H1 (cell line): ENCODE measurements at regions not wholly inside any gene's neighbourhood (a gene's known extent, or its start where the extent isn't known, plus 50 kb on each side); places are given as distances from the start of the nearest gene placed in this dataset.

Source experiments
- CTCF ChIA-PET: fragments of 300-600 bp; sonication (Branson Sonifier 250); formaldehyde crosslinking; loops from one replicate; lab custom pipeline; 2021; ENCODE audit not compliant: partially characterized antibody; lab: Charles Lee
- POLR2A ChIA-PET: fragments of 300-600 bp; sonication (Branson Sonifier 250); formaldehyde crosslinking; loops from one replicate; lab custom pipeline; 2021; ENCODE audit warnings: inconsistent platforms; ENCODE audit not compliant: partially characterized antibody; lab: Charles Lee
- DNase-seq, 2 experiments: peaks; one replicate each; pipeline versions ENCODE4 v3.0.0 to v3.0.0-alpha.2; 2010 to 2022; ENCODE audit warnings: low spot score in 2 of 2, low read depth in 1 of 2, mixed read lengths in 1 of 2
- FAIRE-seq: peaks from 2 replicates; lab custom pipeline; 2011; peaks lifted over from hg19 to GRCh38; lab: Jason Lieb, UNC
- H2AFZ ChIP-seq: 2 replicates; pipeline ENCODE4 v1.8.1; 2012; ENCODE audit warnings: low read length, inconsistent platforms
- H2AK5ac ChIP-seq: 2 replicates; pipeline ENCODE4 v1.6.1; 2013; ENCODE audit warnings: low read depth, low read length
- H2BK120ac ChIP-seq: replicated peaks from 2 replicates; pipeline ENCODE3; 2013; ENCODE audit warnings: low read depth, low read length, inconsistent platforms
- H2BK12ac ChIP-seq: 2 replicates; pipeline ENCODE4 v1.6.1; 2013; ENCODE audit warnings: low read depth, low read length
- H2BK15ac ChIP-seq: 2 replicates; pipeline ENCODE4 v1.6.1; 2013; ENCODE audit warnings: low read length
- H2BK20ac ChIP-seq: 2 replicates; pipeline ENCODE4 v1.6.1; 2013; ENCODE audit warnings: low read length
- H2BK5ac ChIP-seq: 2 replicates; pipeline ENCODE4 v1.6.1; 2013; ENCODE audit warnings: low read depth, low read length
- H3K14ac ChIP-seq: 2 replicates; pipeline ENCODE4 v1.6.1; 2013; ENCODE audit warnings: inconsistent platforms; ENCODE audit not compliant: insufficient read length
- H3K18ac ChIP-seq: 2 replicates; pipeline ENCODE4 v1.6.1; 2013; ENCODE audit warnings: low read length; ENCODE audit errors: extremely low read depth
- H3K23ac ChIP-seq: 2 replicates; pipeline ENCODE4 v1.6.1; 2013; ENCODE audit warnings: inconsistent platforms; ENCODE audit not compliant: insufficient read length
- H3K23me2 ChIP-seq: 2 replicates; pipeline ENCODE4 v1.6.1; 2013; ENCODE audit warnings: low read depth, low read length
- H3K27ac ChIP-seq: 2 replicates; pipeline ENCODE4 v1.6.1; 2011; ENCODE audit warnings: low read depth, low read length, inconsistent platforms
- H3K27me3 ChIP-seq, 4 experiments: replicated peaks in 1 of 4; 1 replicate in 1 of 4; 2 replicates in 3 of 4; pipeline versions ENCODE4 v1.6.1 to v1.8.1; 2011 to 2013; ENCODE audit warnings: low read length in 3 of 4, mild to moderate bottlenecking in 3 of 4, inconsistent platforms in 2 of 4, mixed read lengths in 2 of 4, moderate library complexity in 1 of 4; ENCODE audit not compliant: control insufficient read depth in 3 of 4, insufficient read depth in 3 of 4; ENCODE audit errors: extremely low read depth in 1 of 4
- H3K36me3 ChIP-seq, 4 experiments: 2 replicates each; pipeline versions ENCODE4 v1.6.1 to v1.8.1; 2011 to 2013; ENCODE audit warnings: mild to moderate bottlenecking in 4 of 4, low read length in 3 of 4, moderate library complexity in 2 of 4, control low read depth in 1 of 4, inconsistent platforms in 1 of 4; ENCODE audit not compliant: insufficient read depth in 4 of 4, control insufficient read depth in 2 of 4
- H3K4ac ChIP-seq: replicated peaks from 2 replicates; pipeline ENCODE3; 2013; ENCODE audit warnings: low read length, low read depth, mixed read lengths, inconsistent platforms; ENCODE audit not compliant: insufficient read length
- H3K4me1 ChIP-seq, 4 experiments: replicated peaks in 1 of 4; 1 replicate in 1 of 4; 2 replicates in 3 of 4; pipeline versions ENCODE4 v1.6.1 to v1.8.1; 2011 to 2013; ENCODE audit warnings: low read length in 3 of 4, inconsistent platforms in 2 of 4, mixed read lengths in 1 of 4; ENCODE audit not compliant: insufficient read depth in 4 of 4, control insufficient read depth in 3 of 4
- H3K4me2 ChIP-seq, 2 experiments: 2 replicates each; pipeline versions ENCODE4 v1.6.1 to v1.8.1; 2011 to 2013; ENCODE audit warnings: low read depth in 2 of 2, low read length in 2 of 2, control low read depth in 1 of 2, inconsistent platforms in 1 of 2, mild to moderate bottlenecking in 1 of 2; ENCODE audit not compliant: insufficient read depth in 1 of 2
- H3K4me3 ChIP-seq, 4 experiments: fragments of 200-600, 300-600 bp in 1 of 4; sonication (generic), shearing (Covaris generic), sonication (Bioruptor Twin) in 1 of 4; 2 replicates each; pipeline versions ENCODE4 v1.5.1 to v1.8.1; 2011 to 2016; ENCODE audit warnings: low read length in 4 of 4, low read depth in 3 of 4, control low read depth in 2 of 4, inconsistent platforms in 2 of 4, mild to moderate bottlenecking in 2 of 4, mixed read lengths in 1 of 4, moderate library complexity in 1 of 4; ENCODE audit not compliant: insufficient read depth in 2 of 4; ENCODE audit errors: extremely low read depth in 1 of 4
- H3K56ac ChIP-seq: replicated peaks from 2 replicates; pipeline ENCODE3; 2013; ENCODE audit warnings: low read depth, mild to moderate bottlenecking, mixed read lengths, low read length, inconsistent platforms; ENCODE audit not compliant: insufficient read length
- H3K79me1 ChIP-seq: 2 replicates; pipeline ENCODE4 v1.6.1; 2013; ENCODE audit warnings: low read depth, low read length, control low read depth
- H3K79me2 ChIP-seq, 2 experiments: 2 replicates each; pipeline versions ENCODE4 v1.6.1 to v1.8.1; 2012 to 2013; ENCODE audit warnings: low read length in 2 of 2, mild to moderate bottlenecking in 2 of 2, inconsistent platforms in 1 of 2; ENCODE audit not compliant: insufficient read depth in 2 of 2, control insufficient read depth in 1 of 2
- H3K9ac ChIP-seq, 4 experiments: replicated peaks in 1 of 4; 1 replicate in 1 of 4; 2 replicates in 3 of 4; pipeline versions ENCODE4 v1.6.1 to v1.8.1; 2011 to 2013; ENCODE audit warnings: low read depth in 3 of 4, low read length in 3 of 4, control low read depth in 2 of 4, mild to moderate bottlenecking in 2 of 4, moderate library complexity in 2 of 4, inconsistent platforms in 1 of 4; ENCODE audit errors: extremely low read depth in 1 of 4
- H3K9me3 ChIP-seq, 2 experiments: 2 replicates each; pipeline versions ENCODE4 v1.6.1 to v1.8.1; 2012 to 2013; ENCODE audit warnings: mild to moderate bottlenecking in 2 of 2, moderate library complexity in 2 of 2, control low read depth in 1 of 2, inconsistent platforms in 1 of 2, low read depth in 1 of 2, low read length in 1 of 2, mixed read lengths in 1 of 2; ENCODE audit not compliant: insufficient read depth in 2 of 2
- H4K20me1 ChIP-seq, 2 experiments: replicated peaks in 1 of 2; 2 replicates each; pipeline versions ENCODE3 to v1.8.1; 2011 to 2013; ENCODE audit warnings: inconsistent platforms in 2 of 2, low read length in 2 of 2, mild to moderate bottlenecking in 1 of 2; ENCODE audit not compliant: insufficient read depth in 2 of 2, control insufficient read depth in 1 of 2
- H4K5ac ChIP-seq: 2 replicates; pipeline ENCODE4 v1.6.1; 2013; ENCODE audit warnings: low read length, low read depth, mixed read lengths, inconsistent platforms; ENCODE audit not compliant: insufficient read length
- H4K8ac ChIP-seq: 2 replicates; pipeline ENCODE4 v1.8.0; 2013; ENCODE audit warnings: mild to moderate bottlenecking, moderate library complexity, low read length, inconsistent platforms; ENCODE audit not compliant: insufficient read depth; ENCODE audit errors: extremely low read depth
- H4K91ac ChIP-seq: replicated peaks from 2 replicates; pipeline ENCODE3; 2013; ENCODE audit warnings: low read length, mixed read lengths, inconsistent platforms; ENCODE audit not compliant: insufficient read length
- SRF ChIP-seq: IDR thresholded peaks from 2 replicates; pipeline ENCODE4 v1.6.1; 2011; ENCODE audit warnings: mild to moderate bottlenecking, low read depth, low read length, moderate library complexity
- WGBS, 2 experiments: shearing (Covaris generic) in 1 of 2; methylation state at CpG; one replicate each; pipeline versions ENCODE4 v1.1.6 to v1.1.7; 2013 to 2015; ENCODE audit warnings: low lambda C conversion rate in 2 of 2, mixed read lengths in 2 of 2, inconsistent platforms in 1 of 2, low coverage in 1 of 2, missing lambda C conversion rate in 1 of 2; ENCODE audit not compliant: insufficient replicate concordance in 2 of 2, insufficient coverage in 1 of 2, insufficient read length in 1 of 2; ENCODE audit errors: extremely low coverage in 1 of 2, missing lambda C conversion rate in 1 of 2; 5-methylcytosine and 5-hydroxymethylcytosine counted together

DNA sequence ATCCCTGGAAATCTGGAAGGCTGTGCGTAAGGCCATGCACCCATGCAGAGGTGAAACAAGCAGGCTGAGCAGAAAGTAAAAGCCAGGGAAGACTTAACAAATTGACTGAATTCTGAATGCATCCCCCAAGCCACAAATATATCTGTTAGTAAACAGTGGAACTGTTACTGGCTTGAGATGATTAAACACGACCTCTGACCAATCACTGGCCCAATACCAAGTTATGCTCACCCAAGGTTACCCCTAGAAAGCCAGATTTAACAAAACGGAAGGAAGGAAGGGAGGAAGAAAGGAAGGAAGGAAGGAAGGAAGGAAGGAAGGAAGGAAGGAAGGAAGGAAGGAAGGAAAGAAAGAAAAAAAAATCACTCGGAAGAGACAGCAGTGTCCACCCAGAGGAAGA, 215.8 kb upstream of the CCNG1 start:
- Histone ChIP-seq H4K20me1 (no peaks in the 10 kb centered on the region), H3K4me3 (no peak overlapping the region), H2BK15ac (no peak overlapping the region), H2AK5ac (no peak overlapping the region), H3K27me3 (no peaks in the 10 kb centered on the region), H3K4ac (no peak overlapping the region), H3K4me1 (no peaks in the 10 kb centered on the region), H2BK12ac (no peak overlapping the region), H4K8ac (no peak overlapping the region), H3K23ac (no peak overlapping the region), H2AFZ (no peak overlapping the region), H3K14ac (no peak overlapping the region), H3K9ac (no peak overlapping the region), H3K9me3 (no peaks in the 10 kb centered on the region), H3K23me2 (no peaks in the 10 kb centered on the region), H3K27ac (no peak overlapping the region), H4K5ac (no peak overlapping the region), H3K79me2 (no peaks in the 10 kb centered on the region), H3K36me3 (no peaks in the 10 kb centered on the region)
- WGBS, 2 experiments, result 75% methylated on average over 4 of the region's 4 CpGs; no CpG with 5 or more reads in 1 of the 2 experiments
- no peak for DNase-seq
- CTCF ChIA-PET, result interaction anchor here (2.1 kb wide), 1 partner anchor 9 kb away, joined by 8 read pairs; no protein-coding TSS in a partner anchor
- no peak for FAIRE-seq
- TF ChIP-seq SRF, result no peak
- TF ChIP-seq, all 59 proteins: peak for 0
- Histone ChIP-seq H3K79me1 (no peaks in the 10 kb centered on the region), H2BK120ac (no peak overlapping the region), H3K56ac (no peak overlapping the region), H2BK5ac (no peak overlapping the region), H4K91ac (no peak overlapping the region), H3K4me2 (no peak overlapping the region), H2BK20ac (no peak overlapping the region), H3K18ac (no peak overlapping the region)
- POLR2A ChIA-PET, result no interaction called here
